Stimulated activated naive CD8-positive, alpha-beta T cell treated with anti-CD3 and anti-CD28 coated beads, Interleukin-15, Interleukin-2, amounts not matched to agents 100 U/mL and 50 U/mL, for 24 hours (primary cell): ENCODE measurements at regions not wholly inside any gene's neighbourhood (a gene's known extent, or its start where the extent isn't known, plus 50 kb on each side); places are given as distances from the start of the nearest gene placed in this dataset.
"Not testable (repeated sequence)": the region's sequence is repeated elsewhere in the genome, so short reads cannot be mapped to it uniquely, and the experiment has no call there.

ENCODE experiments used
- ATAC-seq: fragments of 150-1000 bp; cut with Tn5 transposase; one replicate; pipeline ENCODE4 v1.10.0; 2021
- DNase-seq: peaks from one replicate; pipeline ENCODE4 v3.0.0; 2021

GRCh38 chrX:46366381-46367207, 178.6 kb downstream of the ZNF674 start:
- no peak for DNase-seq
- no peak for ATAC-seq

DNA sequence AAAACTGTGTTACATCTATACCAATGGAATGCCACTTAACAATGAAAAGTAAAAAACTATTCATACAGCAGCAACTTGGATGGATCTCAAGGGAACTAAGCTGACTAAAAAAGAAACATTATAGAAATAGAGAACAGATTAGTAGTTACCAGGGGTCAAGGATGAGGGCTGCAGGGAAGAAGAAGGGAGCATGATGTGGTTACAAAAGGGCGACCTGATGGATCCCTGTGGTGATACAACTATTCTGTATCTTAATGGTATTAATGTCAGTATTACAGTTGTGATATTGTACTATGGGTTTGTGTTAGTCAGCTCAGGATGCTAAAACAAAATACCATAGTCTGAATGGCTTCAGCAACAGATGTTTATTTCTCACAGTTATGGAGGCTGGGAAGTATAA, 190.7 kb downstream of the ZNF674 start:
- DNase-seq (no peak), ATAC-seq (no peak)

GRCh38 chrX:46341767-46342322, 203.4 kb downstream of the ZNF674 start:
- DNase-seq (no peak), ATAC-seq (no peak)

DNA sequence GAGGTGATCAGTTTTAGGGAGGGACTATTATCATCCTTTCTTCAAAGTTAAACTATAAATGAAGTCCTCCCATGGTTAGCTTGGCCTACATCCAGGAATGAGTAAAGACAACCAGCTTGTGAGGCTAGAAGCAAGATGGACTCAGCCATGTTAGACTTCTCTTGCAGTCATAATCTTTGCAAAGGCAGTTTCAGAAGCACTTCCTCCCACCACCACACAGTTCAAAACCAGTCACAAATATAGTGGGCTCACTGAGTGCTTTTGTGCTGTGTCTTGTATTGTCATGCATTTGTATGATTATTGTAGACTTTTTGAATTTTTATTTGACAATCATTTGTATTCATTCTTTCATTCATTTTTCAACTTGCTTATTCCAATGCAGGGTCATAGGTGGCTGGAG, 204.5 kb downstream of the ZNF674 start:
- ATAC-seq (no peak), DNase-seq (no peak)

DNA sequence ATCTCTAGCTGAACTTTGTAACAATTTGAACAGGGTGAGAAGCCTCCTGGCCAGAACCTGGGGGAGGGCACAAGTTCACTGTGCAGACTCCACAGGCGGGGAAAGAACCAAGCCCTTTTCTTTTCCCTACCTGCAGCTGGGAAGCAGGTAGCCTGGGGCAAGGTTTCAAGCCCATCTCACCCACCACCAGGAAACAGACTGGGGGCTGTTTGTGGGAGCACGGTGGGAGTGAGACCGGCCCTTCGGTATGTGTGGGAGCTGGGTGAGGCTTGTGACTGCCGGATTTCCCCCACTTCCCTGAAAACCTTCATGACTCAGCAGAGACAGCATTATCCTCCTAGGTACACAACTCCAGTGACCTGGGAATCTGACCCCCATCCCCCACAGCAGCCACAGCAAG, 211.7 kb downstream of the ZNF674 start:
- no peak for DNase-seq
- ATAC-seq = no peak

- ATAC-seq (no peak), DNase-seq (no peak)
These were observed 214.2 kb downstream of the ZNF674 start for GRCh38 chrX:46330981-46331380.

DNA sequence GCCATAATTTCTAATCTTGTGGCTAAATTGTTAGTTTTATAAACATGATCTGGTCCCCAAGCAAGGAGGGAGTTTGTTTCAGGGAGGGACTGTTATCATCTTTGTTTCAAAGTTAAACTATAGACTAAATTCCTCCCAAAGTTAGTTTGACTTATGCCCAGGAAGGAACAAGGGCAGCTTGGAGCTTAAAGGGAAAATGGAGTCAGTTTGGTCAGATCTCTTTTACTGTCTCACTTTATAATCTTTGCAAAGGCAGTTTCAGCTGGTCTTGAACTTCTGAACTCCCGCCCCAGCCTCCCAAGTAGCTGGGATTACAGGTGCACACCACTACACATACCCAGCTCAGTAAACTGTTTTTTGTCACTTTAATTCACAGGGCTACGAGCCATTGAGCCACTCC, 214.7 kb downstream of the ZNF674 start:
- ATAC-seq = no peak

GRCh38 chrX:46328133-46328532, 217.1 kb downstream of the ZNF674 start:
- ATAC-seq (no peak), DNase-seq (no peak)

More for the DNA sequence above, 214.7 kb downstream of the ZNF674 start:
- DNase-seq = no peak

GRCh38 chrX:46327566-46328115, 217.6 kb downstream of the ZNF674 start:
- ATAC-seq (no peak), DNase-seq (no peak)

DNA sequence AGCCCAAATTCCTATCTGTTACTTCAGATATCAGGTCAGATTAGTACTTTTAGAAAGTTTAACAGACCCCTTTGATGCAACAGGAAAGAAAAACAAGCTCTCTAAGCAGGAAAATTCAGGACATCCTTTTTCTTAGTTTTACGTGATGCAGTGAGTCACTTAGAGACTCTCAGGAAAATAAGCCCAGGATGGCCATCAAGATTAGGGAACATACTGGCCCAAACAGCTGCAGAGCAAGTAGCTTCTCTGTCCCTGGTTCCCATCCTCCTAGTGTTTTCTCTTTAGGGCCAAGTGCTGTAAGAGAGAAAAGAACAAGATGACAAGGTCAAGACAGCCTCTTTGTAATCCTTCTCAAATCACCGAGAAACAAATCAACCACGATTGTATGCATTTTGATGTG, 219.1 kb downstream of the ZNF674 start:
- no peak for ATAC-seq
- no peak for DNase-seq

GRCh38 chrX:46325312-46325877, 219.8 kb downstream of the ZNF674 start:
- DNase-seq (peak; percentile 65), ATAC-seq (peak; percentile 94)

DNA sequence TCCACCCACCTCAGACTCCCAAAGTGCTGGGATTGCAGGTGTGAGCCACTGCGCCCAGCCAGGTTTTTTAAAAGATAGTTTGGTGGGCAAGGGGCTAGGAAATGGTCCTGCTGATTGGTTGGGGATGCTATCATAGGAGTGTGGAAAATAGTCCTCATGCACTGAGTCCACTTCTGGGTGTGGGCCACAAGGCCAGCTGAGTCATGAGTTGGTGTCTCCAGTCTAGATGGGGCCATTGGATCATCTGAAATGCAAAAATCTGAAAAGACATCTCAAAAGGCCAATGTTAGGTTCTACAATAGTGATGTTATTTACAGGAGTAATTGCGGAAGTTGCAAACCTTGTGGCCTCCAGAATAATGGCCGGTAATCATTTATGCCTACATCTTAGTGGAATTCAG, 221.1 kb downstream of the ZNF674 start:
- ATAC-seq = no peak
- no peak for DNase-seq

GRCh38 chrX:46322929-46323328, 222.3 kb downstream of the ZNF674 start:
- DNase-seq, ATAC-seq: not testable (repeated sequence)

DNA sequence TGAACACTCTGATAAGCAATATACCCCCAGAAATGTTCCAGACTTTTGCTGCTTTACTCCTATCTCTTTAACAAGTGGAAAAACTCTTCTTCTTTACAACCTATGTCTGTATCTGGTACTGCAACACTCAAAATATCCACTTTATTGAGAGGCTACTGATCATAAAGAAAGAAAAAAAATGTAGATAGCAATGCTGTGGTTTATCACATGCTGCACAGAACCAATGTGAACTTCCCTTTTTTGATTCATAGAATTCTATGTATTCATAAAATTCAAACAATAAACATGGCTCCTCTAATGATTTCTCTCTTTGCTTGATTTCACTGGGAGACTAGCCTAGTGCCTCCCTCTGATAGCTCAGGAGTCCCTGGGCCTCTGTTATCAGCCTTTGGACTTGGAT, 223.5 kb downstream of the ZNF674 start:
- DNase-seq (no peak), ATAC-seq (no peak)

- no peak for ATAC-seq
- DNase-seq = no peak
These were observed 225.5 kb downstream of the ZNF674 start for GRCh38 chrX:46319750-46320149.

DNA sequence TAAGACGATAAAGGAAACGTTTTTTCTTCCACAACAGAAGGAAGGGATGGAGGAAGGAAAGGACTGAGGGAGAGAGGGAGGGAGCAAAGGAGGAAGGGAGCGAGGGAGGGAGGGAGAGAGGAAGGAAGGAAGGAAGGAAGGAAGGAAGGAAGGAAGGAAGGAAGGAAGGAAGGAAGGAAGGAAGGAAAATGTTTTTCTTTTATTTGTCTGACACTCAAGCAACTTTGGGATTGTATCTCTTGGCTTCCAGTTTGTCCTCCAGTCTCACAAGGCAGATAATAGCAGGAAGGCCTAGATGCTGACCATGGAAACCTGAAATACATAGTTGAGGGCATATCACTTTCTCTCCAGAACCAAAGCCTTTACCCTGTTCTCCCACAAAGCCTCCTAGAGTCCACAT, 226.7 kb downstream of the ZNF674 start:
- no peak for DNase-seq
- no peak for ATAC-seq

- DNase-seq (no peak), ATAC-seq (no peak)
These were observed 228.1 kb downstream of the ZNF674 start for GRCh38 chrX:46317163-46317562.

- ATAC-seq (no peak), DNase-seq (no peak)
These were observed 233.6 kb downstream of the ZNF674 start for GRCh38 chrX:46311581-46312120.

DNA sequence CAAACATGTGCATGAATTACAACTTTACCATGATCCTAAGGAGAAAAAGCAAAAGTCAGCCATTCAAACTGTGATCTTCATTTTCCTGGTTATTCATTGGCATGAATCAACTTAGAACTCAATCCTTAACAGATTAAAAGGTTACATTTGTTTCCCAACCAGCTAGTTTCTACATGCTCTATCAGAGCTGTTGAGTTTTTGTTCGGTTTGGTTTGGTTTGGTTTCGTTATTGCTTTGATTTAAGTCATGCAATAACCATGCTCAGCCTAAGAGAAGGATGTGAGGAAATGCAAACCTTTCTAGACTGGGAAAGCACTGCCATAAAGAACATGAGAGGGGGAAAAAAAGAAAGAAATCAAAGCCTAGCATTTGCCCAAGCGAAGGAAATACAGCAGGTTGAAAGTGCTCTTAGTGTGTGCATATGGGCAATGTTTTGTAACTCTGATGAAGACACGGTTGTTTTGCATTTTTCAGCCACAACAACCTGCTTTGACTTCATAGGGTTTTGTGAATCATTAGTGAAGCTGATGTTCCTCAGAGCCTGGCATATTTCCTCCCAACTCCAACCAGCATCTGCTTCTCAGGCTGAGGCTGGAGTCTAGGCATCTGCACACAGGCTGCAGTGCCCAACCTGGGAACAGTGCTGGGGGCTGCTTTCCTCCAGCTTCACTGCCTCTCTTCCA, 234.3 kb downstream of the ZNF674 start:
- ATAC-seq (peak; percentile 82), DNase-seq (no peak)

GRCh38 chrX:46308110-46308509, 237.1 kb downstream of the ZNF674 start:
- ATAC-seq (no peak), DNase-seq (no peak)

DNA sequence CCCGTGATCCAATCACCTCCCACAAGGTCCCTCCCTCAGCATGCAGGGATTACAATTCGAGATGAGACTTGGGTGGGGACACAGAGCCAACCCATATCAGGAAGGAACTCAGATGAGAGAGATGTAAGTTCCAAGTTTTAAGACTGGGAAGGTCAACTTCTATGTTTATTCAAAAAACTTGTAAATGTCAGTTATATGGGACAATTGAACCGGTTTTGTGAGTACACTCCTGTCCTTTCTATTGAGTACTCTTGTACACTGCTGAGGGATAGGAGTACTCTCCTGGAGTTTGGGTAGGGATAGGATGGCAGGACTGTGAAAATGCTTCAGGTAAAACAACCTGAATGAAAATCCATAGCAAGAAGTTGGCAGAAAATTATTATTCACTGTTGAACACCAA, 239.1 kb downstream of the ZNF674 start:
- ATAC-seq (no peak), DNase-seq (no peak)

DNA sequence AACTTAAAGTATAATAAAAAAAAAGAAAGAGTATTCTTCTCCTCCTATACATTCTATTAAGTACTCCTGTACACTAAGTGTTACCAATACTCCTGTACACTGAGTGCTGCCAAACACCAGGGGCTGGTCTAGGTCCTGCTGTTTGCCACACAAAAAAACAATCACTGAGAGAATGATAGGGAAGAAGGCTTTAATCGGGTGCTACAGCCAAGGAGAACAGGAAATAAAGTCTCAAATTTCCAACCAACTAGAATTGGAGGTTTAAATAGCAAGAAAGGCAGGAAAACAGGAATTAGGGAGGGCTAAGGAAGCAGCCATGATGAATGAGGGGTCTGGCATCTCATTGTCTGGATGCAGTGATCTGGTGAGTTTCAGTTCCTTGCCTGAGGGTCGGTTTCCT, 239.8 kb downstream of the ZNF674 start:
- DNase-seq = no peak
- no peak for ATAC-seq

DNA sequence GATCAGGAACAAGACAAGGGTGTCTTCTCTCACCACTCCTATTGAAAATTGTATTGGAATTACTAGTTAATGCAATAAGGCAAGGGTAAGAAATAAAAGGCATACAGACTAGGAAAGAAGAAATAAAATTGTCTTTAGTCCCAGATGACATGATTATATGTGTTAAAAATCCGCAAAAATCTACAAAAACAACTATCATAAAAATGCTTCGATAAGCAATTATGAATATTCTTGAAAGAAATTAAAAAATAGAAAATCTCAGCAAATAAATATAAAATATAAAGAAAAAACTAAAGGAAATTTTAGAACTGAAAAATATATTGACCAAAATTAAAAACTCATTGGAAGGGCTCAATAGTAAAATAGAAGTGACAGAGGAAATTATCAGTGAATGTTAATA, 243.3 kb downstream of the ZNF674 start:
- no peak for ATAC-seq
- no peak for DNase-seq
